ENCODE measurements at regions not wholly inside any gene's neighbourhood (a gene's known extent, or its start where the extent isn't known, plus 50 kb on each side); places are given as distances from the start of the nearest gene placed in this dataset.

- no peak for TF ChIP-seq CTCF (IDR thresholded peaks at IDR 0.05)
- TF ChIP-seq POLR2A (IDR thresholded peaks at IDR 0.05): no peak
These were observed 403.7 kb upstream of the TRPC7 start for GRCh38 chr5:136769093-136769492.
